ENCODE measurements at regions not wholly inside any gene's neighbourhood (a gene's known extent, or its start where the extent isn't known, plus 50 kb on each side); places are given as distances from the start of the nearest gene placed in this dataset.

- H3K9me3 ChIP-seq: no peaks in the 10 kb centered on the region
- no peak for TF ChIP-seq CTCF (IDR thresholded peaks at IDR 0.05)
- ATAC-seq: no peak
- H3K4me1 ChIP-seq: no peaks in the 10 kb centered on the region
- H3K27ac ChIP-seq: no peak overlapping the region
- peak in 2 of 4 donors; percentile 21 to 56 for DNase-seq
- H3K36me3 ChIP-seq: no peaks in the 10 kb centered on the region
- H3K4me3 ChIP-seq: no peak overlapping the region
- H3K27me3 ChIP-seq: peaks cover 0 to 75% of the 10 kb centered on the region in 2 donors
- intact Hi-C loops (cut with DNase I): no loop called here
Measured at GRCh38 chr4:8766610-8767009, 105.0 kb downstream of the HMX1 start.

- no peaks in the 10 kb centered on the region for H3K36me3 ChIP-seq
- DNase-seq: peak in 2 of 4 donors; percentile 18 to 66
- H3K27ac ChIP-seq: no peak overlapping the region
- ATAC-seq: no peak
- TF ChIP-seq CTCF (IDR thresholded peaks at IDR 0.05): no peak
- intact Hi-C loops (cut with DNase I): no loop called here
- H3K4me3 ChIP-seq: no peak overlapping the region
- no peaks in the 10 kb centered on the region for H3K4me1 ChIP-seq
- peaks cover 0 to 75% of the 10 kb centered on the region in 2 donors for H3K27me3 ChIP-seq
- no peaks in the 10 kb centered on the region for H3K9me3 ChIP-seq
Measured at GRCh38 chr4:8765631-8766590, 105.7 kb downstream of the HMX1 start.

- DNase-seq (peak in 1 of 4 donors; percentile 35), ATAC-seq (no peak)
- H3K27me3 ChIP-seq: peaks cover 0 to 73% of the 10 kb centered on the region in 2 donors
- H3K27ac ChIP-seq: no peak overlapping the region
- no peak for TF ChIP-seq CTCF (IDR thresholded peaks at IDR 0.05)
- no peak overlapping the region for H3K4me3 ChIP-seq
- intact Hi-C loops (cut with DNase I): no loop called here
- no peaks in the 10 kb centered on the region for H3K9me3 ChIP-seq
- no peaks in the 10 kb centered on the region for H3K36me3 ChIP-seq
- H3K4me1 ChIP-seq: no peaks in the 10 kb centered on the region
Measured at GRCh38 chr4:8765084-8765483, 106.6 kb downstream of the HMX1 start.

GRCh38 chr4:8763966-8764901, 107.4 kb downstream of the HMX1 start:
- H3K36me3 ChIP-seq: no peaks in the 10 kb centered on the region
- no peaks in the 10 kb centered on the region for H3K9me3 ChIP-seq
- DNase-seq (peak in 2 of 4 donors; percentile 24 to 69), ATAC-seq (no peak)
- no peak overlapping the region for H3K27ac ChIP-seq
- peaks cover 0 to 75% of the 10 kb centered on the region in 2 donors for H3K27me3 ChIP-seq
- no peak overlapping the region for H3K4me3 ChIP-seq
- no peak for TF ChIP-seq CTCF (IDR thresholded peaks at IDR 0.05)
- intact Hi-C loops (cut with DNase I): no loop called here
- no peaks in the 10 kb centered on the region for H3K4me1 ChIP-seq

Measured in left lung (tissue), 4 donors.